ENCODE measurements at regions not wholly inside any gene's neighbourhood (a gene's known extent, or its start where the extent isn't known, plus 50 kb on each side); places are given as distances from the start of the nearest gene placed in this dataset.
"Not testable (repeated sequence)": the region's sequence is repeated elsewhere in the genome, so short reads cannot be mapped to it uniquely, and the experiment has no call there.

- TF ChIP-seq EZH2 (IDR thresholded peaks at IDR 0.05; ENCODE audit: insufficient read depth, low read length); CTCF (IDR thresholded peaks at IDR 0.05; ENCODE audit: insufficient read depth, low read depth, low read length): not testable (repeated sequence)
Observed at GRCh38 chr1:191525944-191526343, 632.3 kb upstream of the RGS18 start.
